ENCODE measurements at regions not wholly inside any gene's neighbourhood (a gene's known extent, or its start where the extent isn't known, plus 50 kb on each side); places are given as distances from the start of the nearest gene placed in this dataset.

DNA sequence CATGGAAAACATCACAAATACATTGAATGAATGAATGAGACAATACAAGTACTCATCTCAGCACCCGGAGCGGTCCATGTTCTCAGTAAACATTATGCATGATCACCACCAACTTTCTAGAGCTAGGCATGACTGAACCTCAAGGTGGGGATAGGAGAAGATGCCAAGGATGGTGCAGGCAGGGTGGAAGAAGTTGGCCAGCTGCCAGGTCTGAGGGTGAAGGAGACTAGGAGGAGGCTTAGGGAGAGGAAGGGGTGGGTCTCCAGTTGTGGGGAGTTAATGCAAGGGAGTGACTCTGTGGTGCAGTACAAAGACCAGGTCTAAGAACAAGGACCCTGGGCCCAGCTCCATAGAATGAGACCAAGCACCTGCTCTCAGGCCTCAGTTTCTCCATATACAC, 91.7 kb downstream of the MATN1 start:
- intact Hi-C loops (cut with micrococcal nuclease) = no loop called here
- H3K4me1 Mint-ChIP-seq (ENCODE audit: low read depth) = no peaks in the 10 kb centered on the region
- no peak overlapping the region for H3K27ac Mint-ChIP-seq
- H3K4me3 Mint-ChIP-seq = no peak overlapping the region
- no peaks in the 10 kb centered on the region for H3K27me3 Mint-ChIP-seq
- peaks cover 15% of the 10 kb centered on the region for H3K9me3 Mint-ChIP-seq
- no peaks in the 10 kb centered on the region for H3K36me3 Mint-ChIP-seq (ENCODE audit: low read depth)

DNA sequence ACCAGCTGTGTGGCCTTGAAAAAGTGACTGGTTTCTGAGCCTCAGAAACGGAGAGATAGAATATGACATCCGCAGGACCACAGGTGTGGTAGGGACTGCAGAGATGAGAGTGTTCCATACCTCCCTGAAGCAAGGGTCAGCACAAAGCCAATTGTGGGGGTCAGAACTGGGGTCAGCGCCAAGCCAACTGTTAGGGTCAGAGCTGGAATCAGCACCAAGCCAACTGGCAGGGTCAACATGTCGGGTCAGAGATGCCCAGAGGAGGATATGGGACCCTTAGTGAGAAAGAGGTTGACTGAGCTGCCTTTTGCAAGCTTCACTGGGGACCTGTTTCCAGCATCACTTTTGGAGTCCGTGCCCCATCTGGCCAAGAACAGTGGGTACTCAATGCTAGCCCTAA, 93.9 kb downstream of the MATN1 start:
- H3K36me3 Mint-ChIP-seq (ENCODE audit: low read depth) = no peaks in the 10 kb centered on the region
- intact Hi-C loops (cut with micrococcal nuclease) = no loop called here
- peaks cover 2% of the 10 kb centered on the region for H3K27me3 Mint-ChIP-seq
- no peaks in the 10 kb centered on the region for H3K4me1 Mint-ChIP-seq (ENCODE audit: low read depth)
- H3K27ac Mint-ChIP-seq = no peak overlapping the region
- peaks cover 15% of the 10 kb centered on the region for H3K9me3 Mint-ChIP-seq
- no peak overlapping the region for H3K4me3 Mint-ChIP-seq

DNA sequence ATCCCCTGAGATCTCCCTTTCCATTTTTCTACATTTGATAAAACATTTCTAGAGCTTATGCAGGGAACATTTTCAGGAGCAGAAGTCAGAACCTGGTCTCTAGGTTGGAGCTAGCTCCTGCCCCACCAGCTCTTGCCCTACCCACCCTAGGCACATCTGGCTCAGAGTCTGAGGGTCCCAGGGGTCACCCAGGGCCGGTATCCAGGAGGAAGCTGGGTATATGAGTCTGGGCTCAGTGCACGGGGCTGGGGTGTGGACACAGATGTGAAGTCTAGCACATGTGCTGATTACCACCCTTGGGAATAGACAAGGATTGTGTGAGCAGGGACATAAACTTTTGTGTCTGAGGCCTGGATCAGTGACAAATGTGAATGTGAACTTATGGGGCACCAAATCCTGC, 95.4 kb downstream of the MATN1 start:
- intact Hi-C loops (cut with micrococcal nuclease) = no loop called here
- no peaks in the 10 kb centered on the region for H3K36me3 Mint-ChIP-seq (ENCODE audit: low read depth)
- no peak overlapping the region for H3K27ac Mint-ChIP-seq
- no peaks in the 10 kb centered on the region for H3K4me1 Mint-ChIP-seq (ENCODE audit: low read depth)
- H3K4me3 Mint-ChIP-seq = no peak overlapping the region
- peaks cover 23% of the 10 kb centered on the region for H3K9me3 Mint-ChIP-seq
- H3K27me3 Mint-ChIP-seq = peaks cover 4% of the 10 kb centered on the region

DNA sequence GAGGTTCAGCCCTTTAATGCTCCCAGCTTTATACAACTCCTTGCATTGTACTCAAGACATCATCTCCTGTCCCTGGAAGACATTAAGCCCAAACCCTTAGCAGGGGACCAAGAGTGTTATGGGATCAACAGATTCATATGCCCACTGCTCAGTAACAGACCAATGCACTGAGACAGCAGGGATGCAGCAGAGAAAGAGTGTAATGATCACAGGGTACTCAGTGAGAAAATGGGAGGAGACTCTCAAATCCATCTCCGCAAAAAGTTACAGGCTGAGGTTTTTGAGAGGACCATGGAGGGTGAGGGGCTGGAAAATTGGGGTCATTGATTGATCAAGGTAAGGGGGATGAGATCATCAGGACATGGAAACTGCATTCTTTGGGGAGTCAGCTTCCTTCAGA, 96.2 kb downstream of the MATN1 start:
- no peaks in the 10 kb centered on the region for H3K4me1 Mint-ChIP-seq (ENCODE audit: low read depth)
- no peak overlapping the region for H3K4me3 Mint-ChIP-seq
- intact Hi-C loops (cut with micrococcal nuclease) = no loop called here
- H3K27ac Mint-ChIP-seq = no peak overlapping the region
- H3K36me3 Mint-ChIP-seq (ENCODE audit: low read depth) = no peaks in the 10 kb centered on the region
- H3K27me3 Mint-ChIP-seq = peaks cover 4% of the 10 kb centered on the region
- peaks cover 28% of the 10 kb centered on the region for H3K9me3 Mint-ChIP-seq

DNA sequence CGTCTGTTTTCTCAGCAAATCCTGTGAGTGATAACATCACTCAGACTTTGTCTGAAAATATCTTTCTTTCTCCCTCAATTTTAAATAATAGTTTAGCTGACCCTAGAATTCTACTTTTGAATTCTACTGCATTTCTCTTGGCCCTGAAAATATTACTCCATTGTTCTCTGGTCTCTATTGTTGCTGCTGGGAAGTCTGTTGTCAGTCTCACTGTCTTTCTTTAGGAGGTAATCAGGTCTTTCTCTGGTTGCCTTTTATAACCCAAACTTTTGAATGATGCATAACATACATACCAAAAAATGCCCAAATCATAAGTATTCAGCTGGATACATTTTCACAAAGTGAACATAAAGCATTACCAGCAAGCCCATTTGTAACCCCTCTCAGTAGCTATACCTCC, 100.0 kb downstream of the MATN1 start:
- intact Hi-C loops (cut with micrococcal nuclease) = no loop called here
- Mint-ChIP-seq H3K9me3 (peaks cover 28% of the 10 kb centered on the region), H3K4me1 (ENCODE audit: low read depth) (no peaks in the 10 kb centered on the region), H3K4me3 (no peak overlapping the region), H3K27me3 (peaks cover 8% of the 10 kb centered on the region), H3K27ac (no peak overlapping the region), H3K36me3 (ENCODE audit: low read depth) (no peaks in the 10 kb centered on the region)

DNA sequence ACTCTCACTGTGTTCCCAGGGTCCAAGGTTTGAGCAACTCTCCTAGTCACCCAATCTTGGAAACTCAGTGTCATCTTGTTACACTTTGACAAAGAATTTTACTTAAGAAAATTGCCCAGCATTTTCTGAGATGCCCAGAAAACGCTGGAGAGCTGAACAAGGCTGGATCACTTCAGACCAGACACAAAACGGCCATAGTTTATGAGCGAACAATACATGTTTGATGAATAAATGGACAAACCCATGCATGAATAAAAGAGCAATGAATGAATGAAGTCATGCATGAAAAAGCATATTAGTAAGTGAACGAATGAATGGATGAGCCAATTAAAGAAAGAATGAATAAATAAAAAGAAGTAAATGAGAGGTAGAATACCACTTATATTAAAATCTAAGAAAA, 103.8 kb downstream of the MATN1 start:
- H3K27me3 Mint-ChIP-seq = peaks cover 9% of the 10 kb centered on the region
- intact Hi-C loops (cut with micrococcal nuclease) = no loop called here
- H3K36me3 Mint-ChIP-seq (ENCODE audit: low read depth) = no peaks in the 10 kb centered on the region
- no peaks in the 10 kb centered on the region for H3K4me1 Mint-ChIP-seq (ENCODE audit: low read depth)
- peaks cover 13% of the 10 kb centered on the region for H3K9me3 Mint-ChIP-seq
- no peak overlapping the region for H3K4me3 Mint-ChIP-seq
- H3K27ac Mint-ChIP-seq = no peak overlapping the region

DNA sequence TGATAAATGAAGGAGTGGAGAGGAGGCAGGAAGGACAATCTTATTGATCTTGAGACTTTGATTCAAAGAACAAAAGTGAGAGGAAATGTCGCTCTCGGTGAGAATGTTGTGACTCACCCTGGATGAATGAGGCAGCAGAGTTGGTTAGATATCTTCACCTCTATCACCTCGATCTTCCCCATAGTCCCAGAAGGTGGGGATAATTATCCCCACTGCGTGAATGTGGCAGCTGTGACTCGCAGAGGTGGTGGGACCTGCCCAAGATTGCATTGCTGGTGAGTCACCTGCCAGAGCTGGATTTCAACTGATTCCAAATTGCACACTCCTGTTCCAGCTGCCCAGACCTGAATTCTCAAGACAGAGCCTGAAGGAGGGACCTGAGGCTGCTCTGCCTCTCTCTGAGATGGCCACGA, 105.0 kb downstream of the MATN1 start:
- Mint-ChIP-seq H3K27me3 (peaks cover 8% of the 10 kb centered on the region), H3K27ac (no peak overlapping the region), H3K36me3 (ENCODE audit: low read depth) (no peaks in the 10 kb centered on the region), H3K4me1 (ENCODE audit: low read depth) (no peaks in the 10 kb centered on the region), H3K4me3 (no peak overlapping the region), H3K9me3 (peaks cover 8% of the 10 kb centered on the region)
- intact Hi-C loops (cut with micrococcal nuclease) = no loop called here

DNA sequence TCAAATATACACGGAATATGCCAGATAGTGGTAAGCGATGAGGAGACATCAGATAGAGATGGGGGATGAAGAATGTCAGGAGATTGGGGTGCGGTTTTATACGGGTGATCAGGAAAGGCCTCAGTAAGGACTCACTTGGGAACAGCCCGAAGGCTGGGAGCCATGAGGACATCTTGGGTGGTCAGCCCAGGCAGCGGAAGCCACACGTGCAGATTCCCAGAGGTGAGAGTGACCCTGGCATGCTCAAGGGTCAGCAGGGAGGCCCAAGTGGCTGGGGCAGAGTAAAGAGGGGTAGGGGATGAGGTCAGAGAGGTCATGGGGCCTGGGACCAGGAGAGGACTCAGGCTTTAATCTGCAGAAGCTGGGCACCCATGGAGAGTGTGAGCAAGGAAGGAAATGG, 106.6 kb downstream of the MATN1 start:
- Mint-ChIP-seq H3K36me3 (ENCODE audit: low read depth) (no peaks in the 10 kb centered on the region), H3K4me1 (ENCODE audit: low read depth) (no peaks in the 10 kb centered on the region), H3K27ac (no peak overlapping the region), H3K27me3 (peaks cover 6% of the 10 kb centered on the region), H3K9me3 (no peaks in the 10 kb centered on the region), H3K4me3 (no peak overlapping the region)
- intact Hi-C loops (cut with micrococcal nuclease) = no loop called here

DNA sequence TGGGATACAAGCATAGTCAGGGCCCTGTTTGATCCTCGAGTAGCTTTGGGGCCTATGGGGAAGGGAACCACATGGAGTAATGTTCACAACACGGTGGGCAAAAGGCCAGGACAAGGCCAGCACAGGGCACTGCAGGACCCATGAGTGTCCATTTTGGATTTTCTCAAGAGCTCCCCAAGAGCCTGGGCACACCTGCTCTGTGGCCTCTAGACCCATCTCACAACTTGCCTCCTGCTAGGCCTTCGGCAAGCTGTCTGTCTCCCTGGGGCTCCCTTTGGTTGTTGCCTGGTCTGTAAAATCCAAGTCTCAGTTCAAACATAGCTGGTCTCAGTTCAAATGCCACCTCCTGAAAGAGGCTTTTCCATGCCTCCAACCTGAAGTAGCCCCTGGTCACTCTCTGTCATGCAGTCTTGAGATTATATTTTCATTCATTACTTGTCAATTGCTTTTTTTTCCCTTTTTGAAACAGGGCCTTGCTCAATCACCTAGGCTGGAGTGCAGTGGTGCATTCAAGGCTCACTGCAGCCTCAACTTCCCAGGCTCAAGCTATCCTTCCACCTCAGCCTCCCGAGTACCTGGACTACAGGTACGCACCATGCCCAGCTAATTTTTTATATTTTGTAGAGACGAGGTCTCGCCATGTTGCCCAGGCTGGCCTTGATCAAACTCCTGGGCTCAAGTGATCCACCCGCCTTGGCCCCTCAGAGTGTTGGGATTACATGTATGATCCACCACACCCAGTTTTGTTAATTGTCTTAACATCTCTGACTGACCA, 107.4 kb downstream of the MATN1 start:
- peaks cover 2% of the 10 kb centered on the region for H3K27me3 Mint-ChIP-seq
- no peaks in the 10 kb centered on the region for H3K36me3 Mint-ChIP-seq (ENCODE audit: low read depth)
- H3K9me3 Mint-ChIP-seq = no peaks in the 10 kb centered on the region
- H3K4me3 Mint-ChIP-seq = no peak overlapping the region
- H3K4me1 Mint-ChIP-seq (ENCODE audit: low read depth) = no peaks in the 10 kb centered on the region
- intact Hi-C loops (cut with micrococcal nuclease) = no loop called here
- H3K27ac Mint-ChIP-seq = no peak overlapping the region

DNA sequence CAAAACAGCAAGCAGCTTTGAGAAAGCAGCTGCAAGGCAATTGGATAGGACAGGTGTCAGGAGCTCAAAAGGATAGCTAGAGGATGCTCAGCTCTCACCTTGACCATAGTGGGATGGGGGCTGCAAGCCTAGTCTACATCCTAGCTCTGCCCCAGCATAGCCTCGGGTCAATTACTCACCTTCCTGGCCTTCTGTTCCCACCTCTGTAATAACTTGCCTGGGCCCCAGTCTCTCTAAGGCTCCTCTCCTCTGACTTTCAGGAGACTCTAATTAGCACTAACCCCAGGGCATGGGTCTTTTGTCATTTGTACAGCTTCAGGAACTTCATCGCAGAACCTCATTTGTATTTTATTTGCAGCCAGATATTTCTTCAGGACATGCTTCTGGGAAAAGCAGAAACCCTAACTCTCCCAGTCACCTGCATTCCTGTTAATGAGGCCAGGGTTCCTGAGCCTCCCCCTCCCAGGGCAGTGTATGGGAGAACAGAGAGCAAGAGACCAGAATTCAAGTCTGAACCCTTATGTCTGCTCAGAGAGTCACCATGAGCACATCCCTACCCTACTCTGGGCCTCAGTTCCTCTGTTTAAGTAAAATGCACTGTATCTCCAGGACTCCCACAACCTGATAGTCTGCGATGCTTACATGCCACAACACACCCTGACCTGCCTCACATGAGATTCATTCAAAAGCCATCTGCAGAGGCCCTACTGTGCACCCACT, 108.1 kb downstream of the MATN1 start:
- Mint-ChIP-seq H3K27me3 (peaks cover 2% of the 10 kb centered on the region), H3K4me3 (no peak overlapping the region), H3K9me3 (no peaks in the 10 kb centered on the region), H3K4me1 (ENCODE audit: low read depth) (no peaks in the 10 kb centered on the region), H3K27ac (no peak overlapping the region), H3K36me3 (ENCODE audit: low read depth) (no peaks in the 10 kb centered on the region)
- intact Hi-C loops (cut with micrococcal nuclease) = no loop called here

DNA sequence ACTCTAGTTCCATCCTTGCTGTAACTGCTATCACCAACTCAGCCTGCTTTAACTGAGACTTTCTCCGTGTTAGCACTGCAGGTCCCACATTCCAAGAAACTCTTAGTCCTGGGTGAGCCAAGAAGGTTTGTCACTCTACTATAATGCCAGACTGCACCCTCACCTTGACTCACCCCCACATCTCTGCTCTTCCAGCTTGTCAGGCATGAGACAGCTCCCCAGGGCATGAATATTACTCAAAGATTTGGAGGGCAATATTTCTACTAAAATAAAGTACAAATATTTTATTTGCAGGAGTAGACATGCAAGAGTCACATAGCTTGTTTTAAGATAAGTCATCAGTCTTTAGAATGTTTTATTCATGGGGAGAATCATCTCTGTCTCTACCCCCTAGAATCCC, 110.2 kb downstream of the MATN1 start:
- Mint-ChIP-seq H3K4me3 (no peak overlapping the region), H3K4me1 (ENCODE audit: low read depth) (no peaks in the 10 kb centered on the region), H3K27ac (no peak overlapping the region), H3K9me3 (no peaks in the 10 kb centered on the region), H3K27me3 (peaks cover 12% of the 10 kb centered on the region), H3K36me3 (ENCODE audit: low read depth) (no peaks in the 10 kb centered on the region)
- intact Hi-C loops (cut with micrococcal nuclease) = no loop called here

DNA sequence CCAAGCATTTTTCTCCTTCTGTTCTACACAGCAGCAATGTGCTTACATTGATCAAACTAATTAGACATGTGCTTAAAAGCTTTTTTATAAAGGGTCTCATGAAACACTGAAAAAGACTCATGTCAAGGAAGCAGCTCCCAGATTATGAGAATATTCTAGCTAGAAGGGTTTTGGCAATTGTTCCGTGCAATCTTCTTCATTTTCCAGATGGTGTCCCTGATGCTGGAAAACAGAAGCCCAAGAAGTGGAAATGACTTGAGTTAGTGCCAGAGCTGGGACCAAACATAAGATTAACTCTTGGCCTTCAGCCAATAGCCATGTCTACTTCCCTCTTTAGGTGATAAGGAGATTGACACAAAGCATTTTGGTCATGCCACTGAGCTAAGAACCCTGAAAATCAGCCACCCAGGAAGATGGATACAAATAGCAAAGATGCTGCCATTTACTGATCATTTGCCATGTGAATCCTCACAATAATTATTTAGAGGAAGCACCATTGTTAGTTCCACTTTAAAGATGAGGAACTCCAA, 110.8 kb downstream of the MATN1 start:
- H3K27me3 Mint-ChIP-seq = peaks cover 12% of the 10 kb centered on the region
- no peaks in the 10 kb centered on the region for H3K9me3 Mint-ChIP-seq
- intact Hi-C loops (cut with micrococcal nuclease) = no loop called here

DNA sequence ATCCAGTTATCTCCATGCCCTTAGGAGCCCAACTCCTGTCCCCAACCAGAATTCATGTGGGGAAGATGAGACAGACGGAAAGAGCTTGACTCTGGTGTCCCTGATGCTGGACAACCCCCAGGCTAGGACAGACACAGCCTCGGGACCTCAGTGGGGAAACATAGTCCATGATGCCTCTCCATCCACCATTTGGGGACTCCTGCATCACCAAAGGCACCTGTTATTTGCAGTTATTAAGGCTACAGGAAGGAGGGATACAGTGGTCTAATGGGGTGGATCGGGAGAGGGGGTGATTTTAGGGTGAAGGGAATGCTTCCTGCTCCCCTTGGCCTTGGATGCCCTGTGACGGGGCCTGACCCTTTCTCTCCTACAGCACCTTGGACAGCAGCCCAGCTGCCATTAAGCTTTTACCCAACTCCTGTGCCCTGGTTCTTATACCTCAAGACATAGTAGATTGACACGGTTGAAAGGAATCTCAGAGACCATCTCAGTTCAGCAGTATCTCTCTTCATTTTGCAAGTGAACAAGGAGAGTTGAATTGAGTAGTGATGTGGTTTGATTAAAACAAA, 111.6 kb downstream of the MATN1 start:
- Mint-ChIP-seq H3K4me1 (ENCODE audit: low read depth) (no peaks in the 10 kb centered on the region), H3K27me3 (peaks cover 12% of the 10 kb centered on the region), H3K4me3 (no peak overlapping the region), H3K36me3 (ENCODE audit: low read depth) (no peaks in the 10 kb centered on the region), H3K9me3 (no peaks in the 10 kb centered on the region), H3K27ac (no peak overlapping the region)
- intact Hi-C loops (cut with micrococcal nuclease) = no loop called here

More for the DNA sequence above, 110.8 kb downstream of the MATN1 start:
- Mint-ChIP-seq H3K4me1 (ENCODE audit: low read depth) (no peaks in the 10 kb centered on the region), H3K4me3 (no peak overlapping the region), H3K27ac (no peak overlapping the region), H3K36me3 (ENCODE audit: low read depth) (no peaks in the 10 kb centered on the region)

DNA sequence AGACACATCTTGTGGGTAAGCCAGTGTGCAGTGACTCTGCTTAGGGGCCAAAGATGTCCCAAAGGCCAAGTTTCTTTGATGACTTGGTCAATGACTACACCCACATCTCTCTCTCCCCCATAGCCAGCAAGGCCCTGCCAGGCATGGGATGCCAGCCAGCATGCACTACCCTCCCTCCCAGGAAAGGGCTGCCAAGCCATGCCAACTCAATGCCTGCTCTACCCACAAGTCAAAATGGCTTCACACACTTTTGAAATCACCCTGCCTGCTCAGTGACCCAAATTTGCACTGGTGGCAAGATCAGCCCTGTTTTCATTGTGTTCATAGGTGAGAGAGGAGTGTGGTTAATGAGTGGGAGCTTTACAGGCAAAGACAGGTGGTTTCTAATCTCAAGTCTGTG, 112.5 kb downstream of the MATN1 start:
- H3K4me1 Mint-ChIP-seq (ENCODE audit: low read depth) = no peaks in the 10 kb centered on the region
- H3K36me3 Mint-ChIP-seq (ENCODE audit: low read depth) = no peaks in the 10 kb centered on the region
- H3K4me3 Mint-ChIP-seq = no peak overlapping the region
- H3K27ac Mint-ChIP-seq = no peak overlapping the region
- intact Hi-C loops (cut with micrococcal nuclease) = no loop called here
- peaks cover 12% of the 10 kb centered on the region for H3K27me3 Mint-ChIP-seq
- H3K9me3 Mint-ChIP-seq = no peaks in the 10 kb centered on the region

Measured in dendritic cell treated with granulocyte-macrophage colony-stimulating factor and Interleukin-4, amounts not matched to agents 40 ng/mL and 50 ng/mL, for 4 days (primary cell).